ENCODE measurements at regions not wholly inside any gene's neighbourhood (a gene's known extent, or its start where the extent isn't known, plus 50 kb on each side); places are given as distances from the start of the nearest gene placed in this dataset.

DNA sequence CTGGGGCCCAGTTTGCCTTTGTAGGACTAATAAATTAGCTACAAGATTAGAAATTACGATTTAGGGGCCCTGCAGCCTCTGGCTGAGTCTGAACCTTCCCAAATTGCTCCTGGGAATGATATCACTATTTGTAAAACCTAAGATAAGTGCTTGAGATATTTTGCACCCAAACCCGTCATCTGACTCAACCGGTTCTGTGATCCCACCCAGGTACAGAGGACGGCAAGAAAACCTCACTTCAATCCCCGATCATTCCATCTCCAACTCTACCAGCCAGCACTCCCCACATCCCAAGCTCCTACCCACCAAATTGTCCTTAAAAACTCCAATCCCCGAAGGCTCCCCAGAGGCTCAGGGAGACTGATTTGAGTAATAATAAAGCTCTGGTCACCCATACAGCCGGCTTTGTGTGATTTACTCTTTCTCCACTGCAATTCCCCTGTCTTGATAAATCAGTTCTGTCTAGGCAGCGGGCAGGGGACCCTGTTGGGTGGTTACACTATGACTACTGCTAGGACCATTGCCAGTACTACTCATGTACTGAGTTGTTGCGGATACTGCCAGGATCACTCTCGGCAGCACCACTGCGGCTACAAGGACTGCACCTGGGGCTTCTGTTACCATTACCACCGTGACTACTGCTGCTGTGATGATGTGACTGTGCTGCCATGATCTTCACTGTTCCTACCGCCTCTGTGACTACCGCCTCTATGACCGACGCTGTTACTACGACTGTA lies 73.1 kb downstream of the IRF8 start:
- no peaks in the 10 kb centered on the region for H3K9me3 ChIP-seq
- no peaks in the 10 kb centered on the region for H3K36me3 ChIP-seq
- H3K27ac ChIP-seq: no peak overlapping the region
- 85% methylated on average over 14 of the region's 17 CpGs for WGBS
- H3K4me3 ChIP-seq: no peak overlapping the region
- no peak for TF ChIP-seq POLR2AphosphoS5 (IDR thresholded peaks at IDR 0.05)
- TF ChIP-seq POLR2A (IDR thresholded peaks at IDR 0.05): no peak
- TF ChIP-seq EP300 (IDR thresholded peaks at IDR 0.05): no peak
- no peaks in the 10 kb centered on the region for H3K4me1 ChIP-seq
- DNase-seq (ENCODE audit: low spot score in 2 of 2): no peak
- peaks cover 45% of the 10 kb centered on the region for H3K27me3 ChIP-seq

DNA sequence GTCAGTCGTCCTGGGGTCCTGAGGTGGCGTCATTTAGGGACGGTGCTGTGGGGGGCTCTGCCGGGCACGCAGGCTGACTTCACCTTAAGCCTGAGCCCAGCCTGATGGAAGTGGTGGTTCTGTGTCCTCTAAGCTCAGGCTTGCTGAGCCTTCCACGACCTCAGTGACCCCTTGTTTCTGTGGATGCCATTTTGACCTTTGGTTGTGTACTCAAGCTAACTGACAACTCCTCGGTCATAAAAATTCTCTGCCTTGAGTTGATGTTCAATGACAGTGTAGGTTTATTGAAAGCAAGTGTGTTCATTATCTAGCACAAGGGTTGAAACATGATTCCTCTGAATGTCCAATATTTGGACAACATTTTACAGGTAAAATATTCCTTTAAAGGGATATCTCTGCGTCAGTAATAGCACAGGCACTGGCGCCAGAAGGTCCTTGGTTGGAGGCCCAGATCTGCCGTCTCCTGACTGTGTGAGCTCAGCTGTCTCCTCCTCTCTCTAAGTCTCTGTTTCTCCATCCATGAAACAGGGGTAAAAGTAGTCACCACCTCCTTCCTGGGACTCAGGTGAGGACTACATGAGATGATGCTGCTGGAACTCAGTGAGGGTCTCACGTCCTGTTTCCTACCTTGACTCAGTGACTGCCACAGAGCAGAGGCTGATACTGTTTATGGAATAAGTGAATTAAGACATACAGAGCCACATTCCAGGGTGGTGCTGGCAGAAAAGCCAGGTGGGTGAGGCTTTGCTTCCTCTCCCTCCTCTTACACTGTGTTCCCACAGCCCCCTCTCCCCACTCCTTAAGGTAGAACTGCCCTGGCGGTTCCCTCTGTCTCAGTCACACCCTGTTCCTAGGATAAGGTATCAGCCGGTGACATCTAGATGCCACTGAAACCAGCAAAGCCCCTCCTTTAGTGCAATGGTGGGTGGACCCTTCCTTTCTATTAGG lies 75.7 kb downstream of the IRF8 start:
- H3K36me3 ChIP-seq: no peaks in the 10 kb centered on the region
- H3K27me3 ChIP-seq: peaks cover 41% of the 10 kb centered on the region
- no peak overlapping the region for H3K27ac ChIP-seq
- TF ChIP-seq, protein P1, sequence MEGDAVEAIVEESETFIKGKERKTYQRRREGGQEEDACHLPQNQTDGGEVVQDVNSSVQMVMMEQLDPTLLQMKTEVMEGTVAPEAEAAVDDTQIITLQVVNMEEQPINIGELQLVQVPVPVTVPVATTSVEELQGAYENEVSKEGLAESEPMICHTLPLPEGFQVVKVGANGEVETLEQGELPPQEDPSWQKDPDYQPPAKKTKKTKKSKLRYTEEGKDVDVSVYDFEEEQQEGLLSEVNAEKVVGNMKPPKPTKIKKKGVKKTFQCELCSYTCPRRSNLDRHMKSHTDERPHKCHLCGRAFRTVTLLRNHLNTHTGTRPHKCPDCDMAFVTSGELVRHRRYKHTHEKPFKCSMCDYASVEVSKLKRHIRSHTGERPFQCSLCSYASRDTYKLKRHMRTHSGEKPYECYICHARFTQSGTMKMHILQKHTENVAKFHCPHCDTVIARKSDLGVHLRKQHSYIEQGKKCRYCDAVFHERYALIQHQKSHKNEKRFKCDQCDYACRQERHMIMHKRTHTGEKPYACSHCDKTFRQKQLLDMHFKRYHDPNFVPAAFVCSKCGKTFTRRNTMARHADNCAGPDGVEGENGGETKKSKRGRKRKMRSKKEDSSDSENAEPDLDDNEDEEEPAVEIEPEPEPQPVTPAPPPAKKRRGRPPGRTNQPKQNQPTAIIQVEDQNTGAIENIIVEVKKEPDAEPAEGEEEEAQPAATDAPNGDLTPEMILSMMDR (IDR thresholded peaks at IDR 0.05): no peak
- no peak for TF ChIP-seq EP300 (IDR thresholded peaks at IDR 0.05)
- no peak for TF ChIP-seq POLR2AphosphoS5 (IDR thresholded peaks at IDR 0.05)
- TF ChIP-seq POLR2A (IDR thresholded peaks at IDR 0.05): no peak
- 78% methylated on average over 13 of the region's 13 CpGs for WGBS
- no peaks in the 10 kb centered on the region for H3K9me3 ChIP-seq
- no peaks in the 10 kb centered on the region for H3K4me1 ChIP-seq
- no peak for DNase-seq (ENCODE audit: low spot score in 2 of 2)
- no peak overlapping the region for H3K4me3 ChIP-seq

DNA sequence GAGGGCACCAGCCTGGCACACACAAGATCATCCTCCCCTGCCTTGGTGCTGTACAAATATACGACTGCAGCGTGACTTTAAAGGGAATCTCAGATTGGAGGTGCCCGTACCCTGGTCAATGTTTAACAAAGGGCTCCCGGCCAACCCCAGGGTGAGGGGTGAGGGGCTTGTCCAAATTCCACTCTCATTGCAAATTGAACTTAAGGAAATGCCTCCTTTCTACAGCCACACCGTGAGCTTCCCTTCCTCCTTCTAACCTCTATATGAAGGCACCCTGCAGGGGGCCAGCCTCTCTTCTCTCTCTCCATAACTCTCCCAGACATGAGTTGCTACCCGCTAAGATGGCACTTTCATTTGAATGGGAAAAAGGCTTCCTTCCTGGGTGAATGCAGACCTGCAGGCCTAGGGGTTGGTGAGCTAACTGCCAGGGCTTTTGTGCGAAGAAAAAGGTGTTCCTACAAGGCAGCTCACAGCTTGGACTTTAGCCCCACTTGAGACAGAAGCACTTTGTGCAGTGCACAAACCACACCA lies 76.6 kb downstream of the IRF8 start:
- H3K27me3 ChIP-seq: peaks cover 34% of the 10 kb centered on the region
- H3K9me3 ChIP-seq: no peaks in the 10 kb centered on the region
- H3K4me3 ChIP-seq: no peak overlapping the region
- H3K4me1 ChIP-seq: no peaks in the 10 kb centered on the region
- H3K27ac ChIP-seq: no peak overlapping the region
- DNase-seq (ENCODE audit: low spot score in 2 of 2): no peak
- 83% methylated on average over 6 of the region's 7 CpGs for WGBS
- TF ChIP-seq POLR2A (IDR thresholded peaks at IDR 0.05) (no peak), POLR2AphosphoS5 (IDR thresholded peaks at IDR 0.05) (no peak), EP300 (IDR thresholded peaks at IDR 0.05) (no peak)
- TF ChIP-seq, protein P1 (IDR thresholded peaks at IDR 0.05): no peak
- no peaks in the 10 kb centered on the region for H3K36me3 ChIP-seq

DNA sequence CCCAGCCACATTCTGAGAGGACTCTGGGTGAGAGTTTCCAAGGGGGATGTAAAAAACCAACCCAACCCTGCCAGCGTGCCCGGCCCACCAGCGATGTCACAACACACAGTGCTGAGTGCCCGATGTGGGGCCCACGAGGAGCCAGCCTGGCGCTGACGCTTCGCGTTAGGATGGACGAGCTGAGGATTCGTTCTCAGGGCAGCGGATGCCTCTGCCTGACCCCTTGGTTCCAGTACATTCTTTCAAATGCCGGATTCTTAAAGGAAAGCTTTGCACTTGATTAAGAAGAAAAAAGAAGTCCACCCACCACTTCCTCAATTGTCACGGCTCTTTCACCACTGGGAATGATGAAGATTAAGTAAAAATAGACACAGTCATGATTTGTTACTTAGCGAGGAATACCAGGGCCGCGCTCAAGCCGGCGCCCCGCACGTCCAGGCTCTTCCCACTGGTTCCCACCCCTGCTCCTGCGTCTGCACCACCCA lies 79.4 kb downstream of the IRF8 start:
- H3K4me1 ChIP-seq: no peaks in the 10 kb centered on the region
- H3K27ac ChIP-seq: no peak overlapping the region
- no peak for DNase-seq (ENCODE audit: low spot score in 2 of 2)
- no peaks in the 10 kb centered on the region for H3K9me3 ChIP-seq
- H3K4me3 ChIP-seq: no peak overlapping the region
- TF ChIP-seq, protein P1 (IDR thresholded peaks at IDR 0.05): no peak
- TF ChIP-seq POLR2AphosphoS5 (IDR thresholded peaks at IDR 0.05): no peak
- TF ChIP-seq EP300 (IDR thresholded peaks at IDR 0.05): no peak
- no peak for TF ChIP-seq POLR2A (IDR thresholded peaks at IDR 0.05)
- H3K27me3 ChIP-seq: peaks cover 31% of the 10 kb centered on the region
- WGBS: 70% methylated on average over 22 of the region's 22 CpGs
- H3K36me3 ChIP-seq: no peaks in the 10 kb centered on the region

DNA sequence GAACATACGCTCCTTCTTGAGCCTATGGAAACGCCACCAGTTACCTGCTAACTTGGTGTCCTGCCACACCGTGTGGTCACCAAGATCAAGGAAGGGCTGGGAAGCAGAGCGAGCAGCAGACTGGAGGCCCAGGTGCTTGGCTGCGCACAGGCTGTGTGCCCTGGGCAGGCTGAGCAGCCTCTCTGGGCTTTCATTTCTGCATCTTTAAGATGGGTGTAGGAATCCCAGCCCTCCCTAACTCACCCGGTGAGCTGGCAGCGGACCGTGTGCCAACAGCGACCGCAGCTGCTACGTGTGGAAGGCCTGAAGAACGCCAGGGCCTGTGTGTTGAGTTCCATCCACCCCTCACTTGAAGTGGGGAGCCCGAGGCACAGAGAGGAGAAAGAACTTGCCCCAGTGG lies 80.0 kb downstream of the IRF8 start:
- H3K27me3 ChIP-seq: peaks cover 37% of the 10 kb centered on the region
- no peaks in the 10 kb centered on the region for H3K36me3 ChIP-seq
- 92% methylated on average over 12 of the region's 13 CpGs for WGBS

More for the DNA sequence above, 80.0 kb downstream of the IRF8 start:
- H3K4me3 ChIP-seq: no peak overlapping the region
- H3K4me1 ChIP-seq: no peaks in the 10 kb centered on the region
- TF ChIP-seq POLR2A (IDR thresholded peaks at IDR 0.05) (no peak), POLR2AphosphoS5 (IDR thresholded peaks at IDR 0.05) (no peak), EP300 (IDR thresholded peaks at IDR 0.05) (no peak)
- TF ChIP-seq, protein P1 (IDR thresholded peaks at IDR 0.05): no peak
- no peak overlapping the region for H3K27ac ChIP-seq
- DNase-seq (ENCODE audit: low spot score in 2 of 2): no peak
- no peaks in the 10 kb centered on the region for H3K9me3 ChIP-seq
